ENCODE measurements at regions not wholly inside any gene's neighbourhood (a gene's known extent, or its start where the extent isn't known, plus 50 kb on each side); places are given as distances from the start of the nearest gene placed in this dataset.

GRCh38 chr3:104635872-104636580 lies 730.7 kb upstream of the ALCAM start:
- TF ChIP-seq CSRNP3 (CRISPR knock-in tag; IDR thresholded peaks at IDR 0.05) (no peak), GLIS3 (CRISPR knock-in tag; IDR thresholded peaks at IDR 0.05) (no peak)
